ENCODE measurements at regions not wholly inside any gene's neighbourhood (a gene's known extent, or its start where the extent isn't known, plus 50 kb on each side); places are given as distances from the start of the nearest gene placed in this dataset.

- TF ChIP-seq, protein P1, sequence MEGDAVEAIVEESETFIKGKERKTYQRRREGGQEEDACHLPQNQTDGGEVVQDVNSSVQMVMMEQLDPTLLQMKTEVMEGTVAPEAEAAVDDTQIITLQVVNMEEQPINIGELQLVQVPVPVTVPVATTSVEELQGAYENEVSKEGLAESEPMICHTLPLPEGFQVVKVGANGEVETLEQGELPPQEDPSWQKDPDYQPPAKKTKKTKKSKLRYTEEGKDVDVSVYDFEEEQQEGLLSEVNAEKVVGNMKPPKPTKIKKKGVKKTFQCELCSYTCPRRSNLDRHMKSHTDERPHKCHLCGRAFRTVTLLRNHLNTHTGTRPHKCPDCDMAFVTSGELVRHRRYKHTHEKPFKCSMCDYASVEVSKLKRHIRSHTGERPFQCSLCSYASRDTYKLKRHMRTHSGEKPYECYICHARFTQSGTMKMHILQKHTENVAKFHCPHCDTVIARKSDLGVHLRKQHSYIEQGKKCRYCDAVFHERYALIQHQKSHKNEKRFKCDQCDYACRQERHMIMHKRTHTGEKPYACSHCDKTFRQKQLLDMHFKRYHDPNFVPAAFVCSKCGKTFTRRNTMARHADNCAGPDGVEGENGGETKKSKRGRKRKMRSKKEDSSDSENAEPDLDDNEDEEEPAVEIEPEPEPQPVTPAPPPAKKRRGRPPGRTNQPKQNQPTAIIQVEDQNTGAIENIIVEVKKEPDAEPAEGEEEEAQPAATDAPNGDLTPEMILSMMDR (IDR thresholded peaks at IDR 0.05; ENCODE audit: low read depth, low read length) = no peak
- TF ChIP-seq MAX (IDR thresholded peaks at IDR 0.05; ENCODE audit: low read depth, low read length) = no peak
- no peak for TF ChIP-seq POLR2A (IDR thresholded peaks at IDR 0.05; ENCODE audit: extremely low read depth, insufficient read length)
These were observed 136.6 kb upstream of the MCHR2 start for GRCh38 chr6:100130630-100131029.

All from NB4 (cell line).